ENCODE measurements at regions not wholly inside any gene's neighbourhood (a gene's known extent, or its start where the extent isn't known, plus 50 kb on each side); places are given as distances from the start of the nearest gene placed in this dataset.

GRCh38 chr4:138826754-138827153, 188.8 kb upstream of the NOCT start:
- intact Hi-C loops (cut with DNase I, micrococcal nuclease) = no loop called here
- Histone ChIP-seq H3K36me3 (ENCODE audit: insufficient read depth, low read length) (no peaks in the 10 kb centered on the region), H3K9me3 (ENCODE audit: control insufficient read depth in 1 of 2, insufficient read depth in 1 of 2, low read length in 2 of 2) (no peaks in the 10 kb centered on the region), H3K4me3 (ENCODE audit: low read length) (no peak overlapping the region), H3K4me1 (ENCODE audit: insufficient read depth, low read length) (no peaks in the 10 kb centered on the region), H3K27ac (ENCODE audit: low read depth in 1 of 2, low read length in 2 of 2) (no peak overlapping the region), H3K27me3 (ENCODE audit: control insufficient read depth in 1 of 2, insufficient read depth in 2 of 2, low read length in 2 of 2) (no peaks in the 10 kb centered on the region)
- no peaks in the 10 kb centered on the region for H3K9me3 Mint-ChIP-seq
- H3K36me3 Mint-ChIP-seq (ENCODE audit: low read depth) = no peaks in the 10 kb centered on the region
- ChIA-PET CTCF (no interaction called here), POLR2A (no interaction called here)
- H3K4me1 Mint-ChIP-seq (ENCODE audit: low read depth) = no peaks in the 10 kb centered on the region
- DNase-seq (no peak), ATAC-seq (ENCODE audit: poor library complexity) (no peak)
- no peak for TF ChIP-seq CTCF (IDR thresholded peaks at IDR 0.05)
- H3K4me3 Mint-ChIP-seq = no peak overlapping the region
- no peak overlapping the region for H3K27ac Mint-ChIP-seq
- H3K27me3 Mint-ChIP-seq = peaks cover 8% of the 10 kb centered on the region

GRCh38 chr4:138826322-138826721, 189.3 kb upstream of the NOCT start:
- TF ChIP-seq CTCF (IDR thresholded peaks at IDR 0.05) = no peak
- Mint-ChIP-seq H3K4me1 (ENCODE audit: low read depth) (no peaks in the 10 kb centered on the region), H3K4me3 (no peak overlapping the region), H3K36me3 (ENCODE audit: low read depth) (no peaks in the 10 kb centered on the region), H3K9me3 (no peaks in the 10 kb centered on the region), H3K27me3 (peaks cover 8% of the 10 kb centered on the region), H3K27ac (no peak overlapping the region)
- ATAC-seq (ENCODE audit: poor library complexity) = no peak
- ChIA-PET CTCF (no interaction called here), POLR2A (no interaction called here)
- no peak for DNase-seq
- H3K27me3 ChIP-seq (ENCODE audit: control insufficient read depth in 1 of 2, insufficient read depth in 2 of 2, low read length in 2 of 2) = no peaks in the 10 kb centered on the region
- no peaks in the 10 kb centered on the region for H3K4me1 ChIP-seq (ENCODE audit: insufficient read depth, low read length)
- H3K9me3 ChIP-seq (ENCODE audit: control insufficient read depth in 1 of 2, insufficient read depth in 1 of 2, low read length in 2 of 2) = no peaks in the 10 kb centered on the region
- H3K4me3 ChIP-seq (ENCODE audit: low read length) = no peak overlapping the region
- intact Hi-C loops (cut with DNase I, micrococcal nuclease) = no loop called here
- H3K27ac ChIP-seq (ENCODE audit: low read depth in 1 of 2, low read length in 2 of 2) = no peak overlapping the region
- H3K36me3 ChIP-seq (ENCODE audit: insufficient read depth, low read length) = no peaks in the 10 kb centered on the region

GRCh38 chr4:138821331-138821730, 194.2 kb upstream of the NOCT start:
- intact Hi-C loops (cut with DNase I, micrococcal nuclease) = no loop called here
- Histone ChIP-seq H3K4me1 (ENCODE audit: insufficient read depth, low read length) (no peaks in the 10 kb centered on the region), H3K36me3 (ENCODE audit: insufficient read depth, low read length) (no peaks in the 10 kb centered on the region), H3K9me3 (ENCODE audit: control insufficient read depth in 1 of 2, insufficient read depth in 1 of 2, low read length in 2 of 2) (peaks cover 0 to 5% of the 10 kb centered on the region in 2 experiments), H3K27me3 (ENCODE audit: control insufficient read depth in 1 of 2, insufficient read depth in 2 of 2, low read length in 2 of 2) (no peaks in the 10 kb centered on the region), H3K4me3 (ENCODE audit: low read length) (no peak overlapping the region), H3K27ac (ENCODE audit: low read depth in 1 of 2, low read length in 2 of 2) (no peak overlapping the region)
- no peak overlapping the region for H3K27ac Mint-ChIP-seq
- ChIA-PET CTCF (no interaction called here), POLR2A (no interaction called here)
- H3K36me3 Mint-ChIP-seq (ENCODE audit: low read depth) = no peaks in the 10 kb centered on the region
- TF ChIP-seq CTCF (IDR thresholded peaks at IDR 0.05) = no peak
- no peak for DNase-seq
- H3K4me3 Mint-ChIP-seq = no peak overlapping the region
- H3K27me3 Mint-ChIP-seq = peaks cover 14% of the 10 kb centered on the region
- ATAC-seq (ENCODE audit: poor library complexity) = no peak
- no peaks in the 10 kb centered on the region for H3K4me1 Mint-ChIP-seq (ENCODE audit: low read depth)
- H3K9me3 Mint-ChIP-seq = no peaks in the 10 kb centered on the region

All from CD4-positive, alpha-beta T cell (primary cell).